ENCODE measurements at regions not wholly inside any gene's neighbourhood (a gene's known extent, or its start where the extent isn't known, plus 50 kb on each side); places are given as distances from the start of the nearest gene placed in this dataset.
"Not testable (repeated sequence)": the region's sequence is repeated elsewhere in the genome, so short reads cannot be mapped to it uniquely, and the experiment has no call there.

- no peak overlapping the region for H3K27ac ChIP-seq (ENCODE audit: low read depth, low read length)
- H3K4me1 ChIP-seq (ENCODE audit: control insufficient read depth, insufficient read depth, low read length) = peaks cover 5% of the 10 kb centered on the region
- no peak overlapping the region for H3K4me3 ChIP-seq (ENCODE audit: low read depth, low read length)
- WGBS (ENCODE audit: insufficient coverage) = 72% methylated on average over 8 of the region's 11 CpGs
- peaks cover 2% of the 10 kb centered on the region for H3K27me3 ChIP-seq (ENCODE audit: control insufficient read depth, insufficient read depth, low read length)
- peak in 1 of 6 donors; percentile 47 for DNase-seq (ENCODE audit: low read depth in 4 of 6, low spot score in 6 of 6)
- no peaks in the 10 kb centered on the region for H3K9me3 ChIP-seq (ENCODE audit: control insufficient read depth, insufficient read depth, low read length)
- H3K36me3 ChIP-seq (ENCODE audit: control insufficient read depth, insufficient read depth, low read length) = no peaks in the 10 kb centered on the region
Measured at GRCh38 chr6:33886673-33887144, 82.9 kb upstream of the MLN start.

GRCh38 chr6:33885132-33886057 is 81.6 kb upstream of the MLN start:
- Histone ChIP-seq H3K9me3 (ENCODE audit: control insufficient read depth, insufficient read depth, low read length) (no peaks in the 10 kb centered on the region), H3K36me3 (ENCODE audit: control insufficient read depth, insufficient read depth, low read length) (no peaks in the 10 kb centered on the region), H3K27me3 (ENCODE audit: control insufficient read depth, insufficient read depth, low read length) (peaks cover 2% of the 10 kb centered on the region), H3K27ac (ENCODE audit: low read depth, low read length) (no peak overlapping the region), H3K4me1 (ENCODE audit: control insufficient read depth, insufficient read depth, low read length) (peaks cover 5% of the 10 kb centered on the region), H3K4me3 (ENCODE audit: low read depth, low read length) (no peak overlapping the region)
- 94% methylated on average over 2 of the region's 5 CpGs for WGBS (ENCODE audit: insufficient coverage)
- no peak for DNase-seq (ENCODE audit: low read depth in 4 of 6, low spot score in 6 of 6)

- DNase-seq (ENCODE audit: low read depth in 4 of 6, low spot score in 6 of 6); H3K36me3 ChIP-seq (ENCODE audit: control insufficient read depth, insufficient read depth, low read length); H3K27ac ChIP-seq (ENCODE audit: low read depth, low read length); H3K27me3 ChIP-seq (ENCODE audit: control insufficient read depth, insufficient read depth, low read length); H3K9me3 ChIP-seq (ENCODE audit: control insufficient read depth, insufficient read depth, low read length); H3K4me3 ChIP-seq (ENCODE audit: low read depth, low read length); H3K4me1 ChIP-seq (ENCODE audit: control insufficient read depth, insufficient read depth, low read length): not testable (repeated sequence)
- 79% methylated on average over 2 of the region's 4 CpGs for WGBS (ENCODE audit: insufficient coverage)
Measured at GRCh38 chr6:33883621-33884020, 79.8 kb upstream of the MLN start.

- H3K27me3 ChIP-seq (ENCODE audit: control insufficient read depth, insufficient read depth, low read length) = peaks cover 2% of the 10 kb centered on the region
- no peaks in the 10 kb centered on the region for H3K36me3 ChIP-seq (ENCODE audit: control insufficient read depth, insufficient read depth, low read length)
- H3K9me3 ChIP-seq (ENCODE audit: control insufficient read depth, insufficient read depth, low read length) = no peaks in the 10 kb centered on the region
- peaks cover 9% of the 10 kb centered on the region for H3K4me1 ChIP-seq (ENCODE audit: control insufficient read depth, insufficient read depth, low read length)
- 57% methylated on average over 8 of the region's 8 CpGs for WGBS (ENCODE audit: insufficient coverage)
- DNase-seq (ENCODE audit: low read depth in 4 of 6, low spot score in 6 of 6) = peak in 1 of 6 donors; percentile 29
- H3K27ac ChIP-seq (ENCODE audit: low read depth, low read length) = no peak overlapping the region
- H3K4me3 ChIP-seq (ENCODE audit: low read depth, low read length) = no peak overlapping the region
Measured at GRCh38 chr6:33882154-33882553, 78.4 kb upstream of the MLN start.

- no peak for DNase-seq (ENCODE audit: low read depth in 4 of 6, low spot score in 6 of 6)
- Histone ChIP-seq H3K9me3 (ENCODE audit: control insufficient read depth, insufficient read depth, low read length) (no peaks in the 10 kb centered on the region), H3K4me3 (ENCODE audit: low read depth, low read length) (no peak overlapping the region), H3K4me1 (ENCODE audit: control insufficient read depth, insufficient read depth, low read length) (peaks cover 10% of the 10 kb centered on the region), H3K27ac (ENCODE audit: low read depth, low read length) (no peak overlapping the region), H3K36me3 (ENCODE audit: control insufficient read depth, insufficient read depth, low read length) (no peaks in the 10 kb centered on the region), H3K27me3 (ENCODE audit: control insufficient read depth, insufficient read depth, low read length) (peaks cover 2% of the 10 kb centered on the region)
- 87% methylated on average over 12 of the region's 12 CpGs for WGBS (ENCODE audit: insufficient coverage)
Measured at GRCh38 chr6:33880766-33881165, 77.0 kb upstream of the MLN start.

GRCh38 chr6:33880104-33880678 is 76.4 kb upstream of the MLN start:
- H3K4me1 ChIP-seq (ENCODE audit: control insufficient read depth, insufficient read depth, low read length) = peaks cover 16% of the 10 kb centered on the region
- 48% methylated on average over 5 of the region's 10 CpGs for WGBS (ENCODE audit: insufficient coverage)
- peaks cover 2% of the 10 kb centered on the region for H3K27me3 ChIP-seq (ENCODE audit: control insufficient read depth, insufficient read depth, low read length)
- no peaks in the 10 kb centered on the region for H3K9me3 ChIP-seq (ENCODE audit: control insufficient read depth, insufficient read depth, low read length)
- DNase-seq (ENCODE audit: low read depth in 4 of 6, low spot score in 6 of 6) = no peak
- no peak overlapping the region for H3K27ac ChIP-seq (ENCODE audit: low read depth, low read length)
- H3K4me3 ChIP-seq (ENCODE audit: low read depth, low read length) = no peak overlapping the region
- no peaks in the 10 kb centered on the region for H3K36me3 ChIP-seq (ENCODE audit: control insufficient read depth, insufficient read depth, low read length)

- 86% methylated on average over 4 of the region's 4 CpGs for WGBS (ENCODE audit: insufficient coverage)
Measured at GRCh38 chr6:33878562-33878961, 74.8 kb upstream of the MLN start.

GRCh38 chr6:33877982-33878535 is 74.3 kb upstream of the MLN start:
- H3K4me3 ChIP-seq (ENCODE audit: low read depth, low read length) = no peak overlapping the region
- peaks cover 20% of the 10 kb centered on the region for H3K4me1 ChIP-seq (ENCODE audit: control insufficient read depth, insufficient read depth, low read length)
- no peaks in the 10 kb centered on the region for H3K36me3 ChIP-seq (ENCODE audit: control insufficient read depth, insufficient read depth, low read length)
- no peak overlapping the region for H3K27ac ChIP-seq (ENCODE audit: low read depth, low read length)
- DNase-seq (ENCODE audit: low read depth in 4 of 6, low spot score in 6 of 6) = no peak
- H3K9me3 ChIP-seq (ENCODE audit: control insufficient read depth, insufficient read depth, low read length) = no peaks in the 10 kb centered on the region
- WGBS (ENCODE audit: insufficient coverage) = 60% methylated on average over 6 of the region's 7 CpGs
- no peaks in the 10 kb centered on the region for H3K27me3 ChIP-seq (ENCODE audit: control insufficient read depth, insufficient read depth, low read length)

More at GRCh38 chr6:33878562-33878961, 74.8 kb upstream of the MLN start:
- Histone ChIP-seq H3K36me3 (ENCODE audit: control insufficient read depth, insufficient read depth, low read length) (no peaks in the 10 kb centered on the region), H3K4me3 (ENCODE audit: low read depth, low read length) (no peak overlapping the region), H3K27me3 (ENCODE audit: control insufficient read depth, insufficient read depth, low read length) (no peaks in the 10 kb centered on the region), H3K4me1 (ENCODE audit: control insufficient read depth, insufficient read depth, low read length) (peaks cover 20% of the 10 kb centered on the region), H3K9me3 (ENCODE audit: control insufficient read depth, insufficient read depth, low read length) (no peaks in the 10 kb centered on the region), H3K27ac (ENCODE audit: low read depth, low read length) (no peak overlapping the region)
- DNase-seq (ENCODE audit: low read depth in 4 of 6, low spot score in 6 of 6) = no peak

- Histone ChIP-seq H3K27me3 (ENCODE audit: control insufficient read depth, insufficient read depth, low read length) (no peaks in the 10 kb centered on the region), H3K4me1 (ENCODE audit: control insufficient read depth, insufficient read depth, low read length) (peaks cover 30% of the 10 kb centered on the region), H3K36me3 (ENCODE audit: control insufficient read depth, insufficient read depth, low read length) (no peaks in the 10 kb centered on the region), H3K9me3 (ENCODE audit: control insufficient read depth, insufficient read depth, low read length) (no peaks in the 10 kb centered on the region), H3K27ac (ENCODE audit: low read depth, low read length) (no peak overlapping the region), H3K4me3 (ENCODE audit: low read depth, low read length) (no peak overlapping the region)
- 79% methylated on average over 5 of the region's 5 CpGs for WGBS (ENCODE audit: insufficient coverage)
- DNase-seq (ENCODE audit: low read depth in 4 of 6, low spot score in 6 of 6) = no peak
Measured at GRCh38 chr6:33875696-33876095, 71.9 kb upstream of the MLN start.
